GM23248 (cell line): ENCODE measurements at regions not wholly inside any gene's neighbourhood (a gene's known extent, or its start where the extent isn't known, plus 50 kb on each side); places are given as distances from the start of the nearest gene placed in this dataset.

Experiments used
- EZH2 ChIP-seq: fragments of 200-600 bp; sonication (generic); IDR thresholded peaks from 2 replicates; pipeline ENCODE4 v1.6.1; 2018; ENCODE audit warnings: antibody characterized with exemption, mild to moderate bottlenecking; ENCODE audit not compliant: insufficient read depth, poor library complexity, severe bottlenecking
- EZH2phosphoT487 ChIP-seq: fragments of 200-600 bp; sonication (generic); IDR thresholded peaks from 2 replicates; pipeline ENCODE4 v1.6.1; 2018; ENCODE audit warnings: antibody characterized with exemption, moderate library complexity, mild to moderate bottlenecking, low read depth; ENCODE audit not compliant: insufficient read depth

DNA sequence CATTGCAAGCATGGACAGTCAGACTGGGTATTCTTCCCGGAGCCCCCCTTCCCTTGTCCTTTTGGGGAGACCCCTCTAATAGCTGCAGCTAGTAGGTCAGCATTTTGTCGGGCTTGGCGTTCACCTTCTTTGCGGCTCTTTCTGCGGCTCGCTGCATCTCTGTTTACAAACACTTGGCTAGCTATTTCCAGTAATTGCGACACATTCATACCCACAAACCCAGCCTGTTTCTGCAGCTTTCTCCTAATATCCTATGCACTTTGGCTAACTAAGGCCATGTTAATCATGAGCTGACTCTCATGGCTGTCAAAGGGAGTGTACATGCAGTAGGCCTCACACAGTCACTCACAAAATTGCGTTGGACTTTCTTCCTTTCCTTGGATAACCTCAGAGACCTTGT is 716.4 kb downstream of the AMY1C start:
- TF ChIP-seq EZH2, result no peak
- no peak for TF ChIP-seq EZH2phosphoT487
